ENCODE measurements at regions not wholly inside any gene's neighbourhood (a gene's known extent, or its start where the extent isn't known, plus 50 kb on each side); places are given as distances from the start of the nearest gene placed in this dataset.

DNA sequence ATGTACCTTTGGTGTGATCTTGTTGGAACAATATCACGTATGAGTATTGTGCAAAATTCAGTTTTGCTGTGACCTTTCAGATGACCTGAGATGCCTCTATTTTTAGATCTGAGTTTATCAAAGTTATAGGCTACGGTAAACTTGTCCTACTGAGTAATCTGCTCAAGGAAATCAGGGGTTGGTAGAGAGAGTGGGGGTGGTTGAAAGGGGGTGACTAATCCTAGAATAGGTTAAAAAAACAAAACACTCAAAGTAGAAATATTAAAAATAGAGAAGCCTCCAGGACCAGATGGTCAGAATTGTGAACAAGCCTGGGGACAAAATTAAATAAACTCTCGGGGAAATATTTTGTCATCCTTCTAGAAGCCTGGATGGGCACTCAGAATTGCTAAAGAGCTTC lies 59.9 kb upstream of the C11orf87 start:
- no peaks in the 10 kb centered on the region for H3K9me3 ChIP-seq (ENCODE audit: control insufficient read depth in 1 of 2, insufficient read depth in 1 of 2, low read depth in 1 of 2, low read length in 2 of 2)
- H2AFZ ChIP-seq (ENCODE audit: low read depth, low read length, poor library complexity, severe bottlenecking), result no peak overlapping the region
- no peak for TF ChIP-seq POLR2A (IDR thresholded peaks at IDR 0.05; ENCODE audit: borderline replicate concordance, extremely low read depth, insufficient read depth, insufficient read length)
- TF ChIP-seq TCF7L2 (IDR thresholded peaks at IDR 0.05; ENCODE audit: borderline replicate concordance, extremely low read depth, insufficient read depth, insufficient read length), result no peak
- no peak for TF ChIP-seq RAD21 (IDR thresholded peaks at IDR 0.05; ENCODE audit: low read depth)
- TF ChIP-seq, protein P1, sequence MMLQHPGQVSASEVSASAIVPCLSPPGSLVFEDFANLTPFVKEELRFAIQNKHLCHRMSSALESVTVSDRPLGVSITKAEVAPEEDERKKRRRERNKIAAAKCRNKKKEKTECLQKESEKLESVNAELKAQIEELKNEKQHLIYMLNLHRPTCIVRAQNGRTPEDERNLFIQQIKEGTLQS (IDR thresholded peaks at IDR 0.05), result no peak
- no peak for TF ChIP-seq EZH2phosphoT487 (IDR thresholded peaks at IDR 0.05; ENCODE audit: borderline replicate concordance)
- TF ChIP-seq JUND (IDR thresholded peaks at IDR 0.05), result no peak
- TF ChIP-seq FOSL1 (IDR thresholded peaks at IDR 0.05; ENCODE audit: low read depth), result no peak
- TF ChIP-seq ZFX (IDR thresholded peaks at IDR 0.05), result no peak
- no peak for TF ChIP-seq ELF1 (IDR thresholded peaks at IDR 0.05; ENCODE audit: borderline replicate concordance, low read depth)
- ChIA-PET RAD21 (ENCODE audit: low non-redundant PET in 1 of 2, low total read pairs in 2 of 2, uncharacterized antibody in 2 of 2, unreplicated experiment in 2 of 2) (no interaction called here), CTCF (no interaction called here), POLR2A (no interaction called here)
- no TSS peak for BruUV-seq (replicated peaks)
- H4K20me1 ChIP-seq (ENCODE audit: insufficient read depth), result no peaks in the 10 kb centered on the region
- no peak overlapping the region for H3K9ac ChIP-seq (ENCODE audit: low read length)
- ATAC-seq (no peak), DNase-seq (ENCODE audit: low read depth, low spot score) (no peak)
- H3K27ac ChIP-seq (ENCODE audit: low read depth, low read length), result no peak overlapping the region
- intact Hi-C loops (cut with micrococcal nuclease), result no loop called here
- no peaks in the 10 kb centered on the region for H3K36me3 ChIP-seq (ENCODE audit: control insufficient read depth in 1 of 2, insufficient read depth in 2 of 2, low read length in 2 of 2)
- H3K4me3 ChIP-seq (replicated peaks in 1 of 2; ENCODE audit: low read depth in 1 of 2, low read length in 2 of 2), result no peak overlapping the region
- H3K27me3 ChIP-seq (ENCODE audit: insufficient read depth, low read length), result no peaks in the 10 kb centered on the region
- H3K79me2 ChIP-seq (ENCODE audit: insufficient read depth, low read length), result no peaks in the 10 kb centered on the region
- no peak overlapping the region for H3K4me2 ChIP-seq (ENCODE audit: low read length)
- H3K9me2 ChIP-seq (ENCODE audit: insufficient read depth), result peaks cover 4% of the 10 kb centered on the region; the same call in 1 of the 2 replicates
- H3K4me1 ChIP-seq (ENCODE audit: control insufficient read depth in 1 of 2, insufficient read depth in 2 of 2, low read length in 2 of 2), result peaks cover 0 to 6% of the 10 kb centered on the region in 2 experiments; a peak in 1 of 4 replicates

DNA sequence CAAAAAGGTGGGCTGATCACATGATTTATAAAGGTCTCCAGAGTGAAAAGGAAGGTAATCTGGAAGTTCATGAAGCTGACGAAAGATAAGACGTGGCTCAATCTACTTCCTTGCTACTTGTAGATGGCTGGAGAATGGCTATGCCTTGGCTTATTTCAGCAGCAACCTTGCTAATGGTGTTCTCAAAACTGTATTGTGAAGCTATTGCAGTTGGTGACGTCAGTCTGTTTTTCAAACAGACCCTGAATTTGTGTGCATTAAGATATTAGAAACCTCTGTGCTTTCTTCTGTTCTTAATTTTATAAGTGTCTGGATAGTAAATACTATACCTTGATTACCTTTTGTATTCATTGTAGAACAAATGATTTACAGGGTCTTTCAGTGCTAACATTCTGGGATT lies 58.3 kb upstream of the C11orf87 start:
- intact Hi-C loops (cut with micrococcal nuclease), result no loop called here
- H3K79me2 ChIP-seq (ENCODE audit: insufficient read depth, low read length), result no peaks in the 10 kb centered on the region
- DNase-seq (ENCODE audit: low read depth, low spot score) (no peak), ATAC-seq (no peak)
- no peaks in the 10 kb centered on the region for H3K27me3 ChIP-seq (ENCODE audit: insufficient read depth, low read length)
- H3K9me2 ChIP-seq (ENCODE audit: insufficient read depth), result peaks cover 4% of the 10 kb centered on the region; the same call in 1 of the 2 replicates
- no peaks in the 10 kb centered on the region for H3K9me3 ChIP-seq (ENCODE audit: control insufficient read depth in 1 of 2, insufficient read depth in 1 of 2, low read depth in 1 of 2, low read length in 2 of 2)
- no peak overlapping the region for H3K9ac ChIP-seq (ENCODE audit: low read length)
- H4K20me1 ChIP-seq (ENCODE audit: insufficient read depth), result no peaks in the 10 kb centered on the region
- H3K4me1 ChIP-seq (ENCODE audit: control insufficient read depth in 1 of 2, insufficient read depth in 2 of 2, low read length in 2 of 2), result peaks cover 0 to 6% of the 10 kb centered on the region in 2 experiments; a peak in 1 of 4 replicates
- BruUV-seq (replicated peaks), result no TSS peak
- no peak overlapping the region for H3K4me2 ChIP-seq (ENCODE audit: low read length)
- POLR2A ChIA-PET, result no interaction called here
- no peak overlapping the region for H3K4me3 ChIP-seq (replicated peaks in 1 of 2; ENCODE audit: low read depth in 1 of 2, low read length in 2 of 2)
- RAD21 ChIA-PET (ENCODE audit: low non-redundant PET in 1 of 2, low total read pairs in 2 of 2, uncharacterized antibody in 2 of 2, unreplicated experiment in 2 of 2), result no interaction called here
- CTCF ChIA-PET, result no interaction called here
- no peaks in the 10 kb centered on the region for H3K36me3 ChIP-seq (ENCODE audit: control insufficient read depth in 1 of 2, insufficient read depth in 2 of 2, low read length in 2 of 2)
- TF ChIP-seq ELF1 (IDR thresholded peaks at IDR 0.05; ENCODE audit: borderline replicate concordance, low read depth) (no peak), RAD21 (IDR thresholded peaks at IDR 0.05; ENCODE audit: low read depth) (no peak), ZNF274 (IDR thresholded peaks at IDR 0.05; ENCODE audit: low read depth, low read length) (no peak), JUND (IDR thresholded peaks at IDR 0.05) (no peak), EZH2 (IDR thresholded peaks at IDR 0.05) (no peak), EZH2phosphoT487 (IDR thresholded peaks at IDR 0.05; ENCODE audit: borderline replicate concordance) (no peak)
- TF ChIP-seq, protein P2, sequence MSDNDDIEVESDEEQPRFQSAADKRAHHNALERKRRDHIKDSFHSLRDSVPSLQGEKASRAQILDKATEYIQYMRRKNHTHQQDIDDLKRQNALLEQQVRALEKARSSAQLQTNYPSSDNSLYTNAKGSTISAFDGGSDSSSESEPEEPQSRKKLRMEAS (IDR thresholded peaks at IDR 0.05), result no peak
- no peak overlapping the region for H2AFZ ChIP-seq (ENCODE audit: low read depth, low read length, poor library complexity, severe bottlenecking)
- H3K27ac ChIP-seq (ENCODE audit: low read depth, low read length), result no peak overlapping the region
